ENCODE measurements at regions not wholly inside any gene's neighbourhood (a gene's known extent, or its start where the extent isn't known, plus 50 kb on each side); places are given as distances from the start of the nearest gene placed in this dataset.
A peak's percentile ranks its signal among the peaks of the same experiment; 100 is the strongest.

- no peaks in the 10 kb centered on the region for H3K9me3 ChIP-seq
- H3K27ac ChIP-seq = no peak overlapping the region
- no peaks in the 10 kb centered on the region for H3K36me3 ChIP-seq
- peaks cover 2 to 43% (median 27%) of the 10 kb centered on the region in 6 donors for H3K4me1 ChIP-seq
- DNase-seq = no peak
- 64 to 87% (median 75%) methylated on average over 6 of the region's 6 CpGs for WGBS, 5 donors
- H3K27me3 ChIP-seq (replicated peaks in 1 of 7) = no peaks in the 10 kb centered on the region
- TF ChIP-seq POLR2A (IDR thresholded peaks at IDR 0.05) (no peak), CTCF (IDR thresholded peaks at IDR 0.05 in 8 of 11, conservative IDR thresholded peaks at IDR 0.05 in 3 of 11) (no peak), POLR2AphosphoS5 (IDR thresholded peaks at IDR 0.05) (no peak)
- no peak overlapping the region for H3K4me3 ChIP-seq
- intact Hi-C loops (cut with DNase I; ENCODE audit: low total_unique reads) = no loop called here
Observed at GRCh38 chr3:177330779-177331178, 133.5 kb upstream of the TBL1XR1 start.

GRCh38 chr3:177331203-177331835 is 134.0 kb upstream of the TBL1XR1 start:
- H3K27me3 ChIP-seq (replicated peaks in 1 of 7) = no peaks in the 10 kb centered on the region
- TF ChIP-seq POLR2A (IDR thresholded peaks at IDR 0.05) (no peak), POLR2AphosphoS5 (IDR thresholded peaks at IDR 0.05) (no peak), CTCF (IDR thresholded peaks at IDR 0.05 in 8 of 11, conservative IDR thresholded peaks at IDR 0.05 in 3 of 11) (no peak)
- intact Hi-C loops (cut with DNase I; ENCODE audit: low total_unique reads) = no loop called here
- 92 to 95% (median 94%) methylated on average over 3 of the region's 3 CpGs for WGBS, 5 donors
- no peak overlapping the region for H3K27ac ChIP-seq
- peaks cover 7 to 45% (median 32%) of the 10 kb centered on the region in 6 donors for H3K4me1 ChIP-seq
- no peaks in the 10 kb centered on the region for H3K36me3 ChIP-seq
- no peak for DNase-seq
- H3K9me3 ChIP-seq = no peaks in the 10 kb centered on the region
- no peak overlapping the region for H3K4me3 ChIP-seq

- H3K4me1 ChIP-seq = peaks cover 16 to 62% (median 49%) of the 10 kb centered on the region in 6 donors
- TF ChIP-seq POLR2AphosphoS5 (IDR thresholded peaks at IDR 0.05) (no peak), CTCF (IDR thresholded peaks at IDR 0.05 in 8 of 11, conservative IDR thresholded peaks at IDR 0.05 in 3 of 11) (no peak), POLR2A (IDR thresholded peaks at IDR 0.05) (no peak)
- H3K4me3 ChIP-seq = no peak overlapping the region
- no peaks in the 10 kb centered on the region for H3K9me3 ChIP-seq
- H3K36me3 ChIP-seq = no peaks in the 10 kb centered on the region
- peak overlapping the region in 4 of 8 donors; percentile 67 to 79 (median 69) for H3K27ac ChIP-seq
- no peak for DNase-seq
- intact Hi-C loops (cut with DNase I; ENCODE audit: low total_unique reads) = no loop called here
- H3K27me3 ChIP-seq (replicated peaks in 1 of 7) = no peaks in the 10 kb centered on the region
- 71 to 82% (median 73%) methylated on average over 2 of the region's 2 CpGs for WGBS, 5 donors
Observed at GRCh38 chr3:177332955-177333354, 135.7 kb upstream of the TBL1XR1 start.

- WGBS, 5 donors = 38 to 54% (median 50%) methylated on average over 7 of the region's 7 CpGs
- peak in 2 of 3 donors; percentile 17 to 67 for TF ChIP-seq POLR2AphosphoS5 (IDR thresholded peaks at IDR 0.05)
- TF ChIP-seq POLR2A (IDR thresholded peaks at IDR 0.05) = no peak
- TF ChIP-seq CTCF (IDR thresholded peaks at IDR 0.05 in 8 of 11, conservative IDR thresholded peaks at IDR 0.05 in 3 of 11) = no peak
- Histone ChIP-seq H3K4me3 (no peak overlapping the region), H3K4me1 (peaks cover 24 to 71% (median 57%) of the 10 kb centered on the region in 6 donors), H3K9me3 (no peaks in the 10 kb centered on the region), H3K36me3 (no peaks in the 10 kb centered on the region), H3K27me3 (replicated peaks in 1 of 7) (no peaks in the 10 kb centered on the region), H3K27ac (peak overlapping the region; percentile 22 to 79 (median 68))
- intact Hi-C loops (cut with DNase I; ENCODE audit: low total_unique reads) = no loop called here
- no peak for DNase-seq
Observed at GRCh38 chr3:177333533-177334520, 136.5 kb upstream of the TBL1XR1 start.

All from spleen (tissue), 11 donors.